ENCODE measurements at regions not wholly inside any gene's neighbourhood (a gene's known extent, or its start where the extent isn't known, plus 50 kb on each side); places are given as distances from the start of the nearest gene placed in this dataset.

DNA sequence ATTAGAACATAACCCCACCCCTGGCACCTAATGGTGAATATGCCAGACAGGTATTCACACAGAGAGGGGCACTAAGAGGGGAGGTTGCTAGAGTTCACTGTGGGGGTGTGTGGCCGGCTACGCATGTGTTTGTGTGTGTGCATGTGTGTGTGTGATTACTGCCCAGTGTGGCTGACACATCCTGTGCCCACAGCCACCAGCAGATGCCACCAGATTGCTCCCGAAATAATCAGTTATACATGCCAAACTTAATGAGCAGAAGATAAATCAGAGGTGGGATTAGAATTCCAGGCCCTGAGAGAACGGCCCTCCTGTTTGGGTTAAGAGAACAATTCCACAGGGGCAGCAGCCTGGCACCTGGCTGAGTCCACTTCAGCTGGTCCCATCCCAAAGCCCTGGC, 91.8 kb upstream of the TBCA start:
- TF ChIP-seq, protein P1, sequence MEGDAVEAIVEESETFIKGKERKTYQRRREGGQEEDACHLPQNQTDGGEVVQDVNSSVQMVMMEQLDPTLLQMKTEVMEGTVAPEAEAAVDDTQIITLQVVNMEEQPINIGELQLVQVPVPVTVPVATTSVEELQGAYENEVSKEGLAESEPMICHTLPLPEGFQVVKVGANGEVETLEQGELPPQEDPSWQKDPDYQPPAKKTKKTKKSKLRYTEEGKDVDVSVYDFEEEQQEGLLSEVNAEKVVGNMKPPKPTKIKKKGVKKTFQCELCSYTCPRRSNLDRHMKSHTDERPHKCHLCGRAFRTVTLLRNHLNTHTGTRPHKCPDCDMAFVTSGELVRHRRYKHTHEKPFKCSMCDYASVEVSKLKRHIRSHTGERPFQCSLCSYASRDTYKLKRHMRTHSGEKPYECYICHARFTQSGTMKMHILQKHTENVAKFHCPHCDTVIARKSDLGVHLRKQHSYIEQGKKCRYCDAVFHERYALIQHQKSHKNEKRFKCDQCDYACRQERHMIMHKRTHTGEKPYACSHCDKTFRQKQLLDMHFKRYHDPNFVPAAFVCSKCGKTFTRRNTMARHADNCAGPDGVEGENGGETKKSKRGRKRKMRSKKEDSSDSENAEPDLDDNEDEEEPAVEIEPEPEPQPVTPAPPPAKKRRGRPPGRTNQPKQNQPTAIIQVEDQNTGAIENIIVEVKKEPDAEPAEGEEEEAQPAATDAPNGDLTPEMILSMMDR (conservative IDR thresholded peaks at IDR 0.05; ENCODE audit: low read depth, low read length), result no peak
- TF ChIP-seq EZH2 (IDR thresholded peaks at IDR 0.05; ENCODE audit: low read length, unreplicated experiment) (no peak), EZH2phosphoT487 (IDR thresholded peaks at IDR 0.05; ENCODE audit: borderline replicate concordance, low read length) (no peak)
